Neural progenitor cell (in vitro differentiated cells): ENCODE measurements at regions not wholly inside any gene's neighbourhood (a gene's known extent, or its start where the extent isn't known, plus 50 kb on each side); places are given as distances from the start of the nearest gene placed in this dataset.

Experiments used
- EZH2 ChIP-seq: fragments of 200-600 bp; sonication (generic); IDR thresholded peaks from 2 replicates; pipeline ENCODE4 v1.6.1; 2017; ENCODE audit warnings: antibody characterized with exemption, mild to moderate bottlenecking, moderate library complexity
- EZH2phosphoT487 ChIP-seq: fragments of 200-600 bp; sonication (generic); IDR thresholded peaks from 2 replicates; pipeline ENCODE4 v1.6.1; 2017; ENCODE audit warnings: antibody characterized with exemption
- TF ChIP-seq, protein P1 (sequence below): fragments of 200-600 bp; sonication (generic); IDR thresholded peaks from 2 replicates; pipeline ENCODE4 v1.5.1; 2017; ENCODE audit warnings: antibody characterized with exemption, mild to moderate bottlenecking

DNA sequence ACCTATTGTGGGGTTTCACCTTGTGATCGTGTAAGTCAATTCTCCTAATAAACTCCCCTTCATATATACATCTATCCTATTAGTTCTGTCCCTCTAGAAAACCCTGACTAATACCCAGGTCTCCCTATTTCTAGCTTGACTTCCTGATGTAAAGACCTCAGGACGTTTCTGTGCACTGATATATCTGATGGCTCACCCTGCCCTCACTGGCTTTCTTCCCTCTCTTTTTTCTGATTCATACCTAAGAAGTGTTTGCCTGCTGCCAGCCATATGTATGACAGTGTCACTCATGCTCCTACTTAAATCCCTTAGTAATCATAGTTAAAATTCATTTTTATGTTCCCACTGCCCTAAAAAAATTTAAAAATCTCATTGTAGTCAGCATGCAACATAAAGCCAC is 124.8 kb upstream of the CCNG1 start:
- TF ChIP-seq, protein P1, sequence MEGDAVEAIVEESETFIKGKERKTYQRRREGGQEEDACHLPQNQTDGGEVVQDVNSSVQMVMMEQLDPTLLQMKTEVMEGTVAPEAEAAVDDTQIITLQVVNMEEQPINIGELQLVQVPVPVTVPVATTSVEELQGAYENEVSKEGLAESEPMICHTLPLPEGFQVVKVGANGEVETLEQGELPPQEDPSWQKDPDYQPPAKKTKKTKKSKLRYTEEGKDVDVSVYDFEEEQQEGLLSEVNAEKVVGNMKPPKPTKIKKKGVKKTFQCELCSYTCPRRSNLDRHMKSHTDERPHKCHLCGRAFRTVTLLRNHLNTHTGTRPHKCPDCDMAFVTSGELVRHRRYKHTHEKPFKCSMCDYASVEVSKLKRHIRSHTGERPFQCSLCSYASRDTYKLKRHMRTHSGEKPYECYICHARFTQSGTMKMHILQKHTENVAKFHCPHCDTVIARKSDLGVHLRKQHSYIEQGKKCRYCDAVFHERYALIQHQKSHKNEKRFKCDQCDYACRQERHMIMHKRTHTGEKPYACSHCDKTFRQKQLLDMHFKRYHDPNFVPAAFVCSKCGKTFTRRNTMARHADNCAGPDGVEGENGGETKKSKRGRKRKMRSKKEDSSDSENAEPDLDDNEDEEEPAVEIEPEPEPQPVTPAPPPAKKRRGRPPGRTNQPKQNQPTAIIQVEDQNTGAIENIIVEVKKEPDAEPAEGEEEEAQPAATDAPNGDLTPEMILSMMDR: no peak
- TF ChIP-seq EZH2phosphoT487: no peak
- no peak for TF ChIP-seq EZH2
